ENCODE measurements at regions not wholly inside any gene's neighbourhood (a gene's known extent, or its start where the extent isn't known, plus 50 kb on each side); places are given as distances from the start of the nearest gene placed in this dataset.

GRCh38 chr10:125562737-125563136 is 120.2 kb downstream of the TEX36 start (continued):
- TF ChIP-seq RAD21 (IDR thresholded peaks at IDR 0.05; ENCODE audit: low read depth): peak; percentile 32; the same call in 1 of the 2 replicates
- TF ChIP-seq ZBTB33 (IDR thresholded peaks at IDR 0.05; ENCODE audit: extremely low read depth, insufficient replicate concordance, low read length): no peak
- no peak for TF ChIP-seq ZNF274 (IDR thresholded peaks at IDR 0.05; ENCODE audit: low read depth, low read length)
- TF ChIP-seq YY1 (IDR thresholded peaks at IDR 0.05; ENCODE audit: extremely low read depth, insufficient replicate concordance, low read depth, low read length): no peak
- no peak for TF ChIP-seq MAX (IDR thresholded peaks at IDR 0.05)
- TF ChIP-seq POLR2A (IDR thresholded peaks at IDR 0.05; ENCODE audit: borderline replicate concordance, extremely low read depth, insufficient read depth, insufficient read length): no peak
- TF ChIP-seq ZFX (IDR thresholded peaks at IDR 0.05): no peak
- no peak for TF ChIP-seq ELF1 (IDR thresholded peaks at IDR 0.05; ENCODE audit: borderline replicate concordance, low read depth)
- no peak for TF ChIP-seq SRF (IDR thresholded peaks at IDR 0.05; ENCODE audit: low read depth)

DNA sequence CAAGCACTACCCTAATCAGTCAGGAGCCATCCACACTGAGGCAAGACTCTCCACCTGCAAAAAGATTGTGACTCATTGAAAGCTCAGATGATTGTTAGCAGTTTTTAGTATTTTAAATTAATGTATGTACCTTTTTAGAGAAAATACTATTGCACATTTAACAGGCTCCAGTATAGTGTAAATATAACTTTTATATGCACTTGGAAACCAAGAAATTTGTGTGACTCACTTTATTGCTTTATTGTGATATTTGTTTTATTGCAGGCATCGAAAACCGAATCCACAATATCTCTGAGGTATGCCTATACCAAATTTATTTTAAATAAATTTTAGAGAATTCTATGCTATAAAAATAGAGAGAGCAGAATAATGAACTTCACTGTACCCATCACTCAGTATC is 122.0 kb downstream of the TEX36 start:
- H3K9ac ChIP-seq (ENCODE audit: low read length): no peak overlapping the region
- ATAC-seq (no peak), DNase-seq (ENCODE audit: low read depth, low spot score) (no peak)
- ChIA-PET POLR2A (no interaction called here), CTCF (no interaction called here), RAD21 (ENCODE audit: low non-redundant PET in 1 of 2, low total read pairs in 2 of 2, uncharacterized antibody in 2 of 2, unreplicated experiment in 2 of 2) (no interaction called here)
- H2AFZ ChIP-seq (ENCODE audit: low read depth, low read length, poor library complexity, severe bottlenecking): no peak overlapping the region
- H3K9me3 ChIP-seq (ENCODE audit: control insufficient read depth in 1 of 2, insufficient read depth in 1 of 2, low read depth in 1 of 2, low read length in 2 of 2): no peaks in the 10 kb centered on the region
- H3K27ac ChIP-seq (ENCODE audit: low read depth, low read length): no peak overlapping the region
- H3K4me1 ChIP-seq (ENCODE audit: control insufficient read depth in 1 of 2, insufficient read depth in 2 of 2, low read length in 2 of 2): no peaks in the 10 kb centered on the region
- H3K27me3 ChIP-seq (ENCODE audit: insufficient read depth, low read length): peaks cover 33% of the 10 kb centered on the region
- no peak overlapping the region for H3K4me3 ChIP-seq (replicated peaks in 1 of 2; ENCODE audit: low read depth in 1 of 2, low read length in 2 of 2)
- H3K4me2 ChIP-seq (ENCODE audit: low read length): no peak overlapping the region
- no peaks in the 10 kb centered on the region for H4K20me1 ChIP-seq (ENCODE audit: insufficient read depth)
- no peaks in the 10 kb centered on the region for H3K9me2 ChIP-seq (ENCODE audit: insufficient read depth)
- TF ChIP-seq, protein P1, sequence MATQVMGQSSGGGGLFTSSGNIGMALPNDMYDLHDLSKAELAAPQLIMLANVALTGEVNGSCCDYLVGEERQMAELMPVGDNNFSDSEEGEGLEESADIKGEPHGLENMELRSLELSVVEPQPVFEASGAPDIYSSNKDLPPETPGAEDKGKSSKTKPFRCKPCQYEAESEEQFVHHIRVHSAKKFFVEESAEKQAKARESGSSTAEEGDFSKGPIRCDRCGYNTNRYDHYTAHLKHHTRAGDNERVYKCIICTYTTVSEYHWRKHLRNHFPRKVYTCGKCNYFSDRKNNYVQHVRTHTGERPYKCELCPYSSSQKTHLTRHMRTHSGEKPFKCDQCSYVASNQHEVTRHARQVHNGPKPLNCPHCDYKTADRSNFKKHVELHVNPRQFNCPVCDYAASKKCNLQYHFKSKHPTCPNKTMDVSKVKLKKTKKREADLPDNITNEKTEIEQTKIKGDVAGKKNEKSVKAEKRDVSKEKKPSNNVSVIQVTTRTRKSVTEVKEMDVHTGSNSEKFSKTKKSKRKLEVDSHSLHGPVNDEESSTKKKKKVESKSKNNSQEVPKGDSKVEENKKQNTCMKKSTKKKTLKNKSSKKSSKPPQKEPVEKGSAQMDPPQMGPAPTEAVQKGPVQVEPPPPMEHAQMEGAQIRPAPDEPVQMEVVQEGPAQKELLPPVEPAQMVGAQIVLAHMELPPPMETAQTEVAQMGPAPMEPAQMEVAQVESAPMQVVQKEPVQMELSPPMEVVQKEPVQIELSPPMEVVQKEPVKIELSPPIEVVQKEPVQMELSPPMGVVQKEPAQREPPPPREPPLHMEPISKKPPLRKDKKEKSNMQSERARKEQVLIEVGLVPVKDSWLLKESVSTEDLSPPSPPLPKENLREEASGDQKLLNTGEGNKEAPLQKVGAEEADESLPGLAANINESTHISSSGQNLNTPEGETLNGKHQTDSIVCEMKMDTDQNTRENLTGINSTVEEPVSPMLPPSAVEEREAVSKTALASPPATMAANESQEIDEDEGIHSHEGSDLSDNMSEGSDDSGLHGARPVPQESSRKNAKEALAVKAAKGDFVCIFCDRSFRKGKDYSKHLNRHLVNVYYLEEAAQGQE (IDR thresholded peaks at IDR 0.05; ENCODE audit: low read depth): no peak
- TF ChIP-seq JUND (IDR thresholded peaks at IDR 0.05) (no peak), SP1 (IDR thresholded peaks at IDR 0.05; ENCODE audit: low read depth) (no peak), ZNF274 (IDR thresholded peaks at IDR 0.05; ENCODE audit: low read depth, low read length) (no peak), TCF7L2 (IDR thresholded peaks at IDR 0.05; ENCODE audit: borderline replicate concordance, extremely low read depth, insufficient read depth, insufficient read length) (no peak), EZH2 (IDR thresholded peaks at IDR 0.05) (no peak)
- no peaks in the 10 kb centered on the region for H3K79me2 ChIP-seq (ENCODE audit: insufficient read depth, low read length)
- no peaks in the 10 kb centered on the region for H3K36me3 ChIP-seq (ENCODE audit: control insufficient read depth in 1 of 2, insufficient read depth in 2 of 2, low read length in 2 of 2)
- no TSS peak for BruUV-seq (replicated peaks)
- intact Hi-C loops (cut with micrococcal nuclease): no loop called here

All from HCT116 (cell line).